ENCODE measurements at regions not wholly inside any gene's neighbourhood (a gene's known extent, or its start where the extent isn't known, plus 50 kb on each side); places are given as distances from the start of the nearest gene placed in this dataset.
"Not testable (repeated sequence)": the region's sequence is repeated elsewhere in the genome, so short reads cannot be mapped to it uniquely, and the experiment has no call there.

- no peak for DNase-seq
- intact Hi-C loops (cut with DNase I): no loop called here
These were observed 135.7 kb upstream of the PITX1 start for GRCh38 chr5:135169753-135170152.

- DNase-seq: peak in 1 of 10 donors; percentile 4
- intact Hi-C loops (cut with DNase I): no loop called here
These were observed 133.6 kb upstream of the PITX1 start for GRCh38 chr5:135167634-135168033.

- peak in 1 of 10 donors; percentile 3 for DNase-seq
- intact Hi-C loops (cut with DNase I): not testable (repeated sequence)
These were observed 131.0 kb upstream of the PITX1 start for GRCh38 chr5:135164873-135165614.

- no peak for DNase-seq
- intact Hi-C loops (cut with DNase I): no loop called here
These were observed 129.9 kb upstream of the PITX1 start for GRCh38 chr5:135163964-135164363.

- intact Hi-C loops (cut with DNase I): no loop called here
- peak in 1 of 10 donors; percentile 55 for DNase-seq
These were observed 129.4 kb upstream of the PITX1 start for GRCh38 chr5:135163391-135163790.

GRCh38 chr5:135162661-135163265 lies 128.7 kb upstream of the PITX1 start:
- intact Hi-C loops (cut with DNase I): no loop called here
- no peak for DNase-seq

GRCh38 chr5:135161221-135161620 lies 127.2 kb upstream of the PITX1 start:
- DNase-seq: no peak
- intact Hi-C loops (cut with DNase I): no loop called here

GRCh38 chr5:135160036-135160675 lies 126.1 kb upstream of the PITX1 start:
- intact Hi-C loops (cut with DNase I): no loop called here
- DNase-seq: no peak

- DNase-seq: no peak
- intact Hi-C loops (cut with DNase I): no loop called here
These were observed 125.6 kb upstream of the PITX1 start for GRCh38 chr5:135159626-135160025.

GRCh38 chr5:135158982-135159381 lies 125.0 kb upstream of the PITX1 start:
- DNase-seq: peak in 1 of 10 donors; percentile 13
- intact Hi-C loops (cut with DNase I): no loop called here

- DNase-seq: no peak
- intact Hi-C loops (cut with DNase I): no loop called here
These were observed 124.3 kb upstream of the PITX1 start for GRCh38 chr5:135158314-135158697.

GRCh38 chr5:135157421-135158313 lies 123.6 kb upstream of the PITX1 start:
- intact Hi-C loops (cut with DNase I): no loop called here

GRCh38 chr5:135156715-135157404 lies 122.8 kb upstream of the PITX1 start:
- peak in 1 of 10 donors; percentile 52 for DNase-seq
- intact Hi-C loops (cut with DNase I): no loop called here

More at GRCh38 chr5:135157421-135158313, 123.6 kb upstream of the PITX1 start:
- DNase-seq: peak in 1 of 10 donors; percentile 2

GRCh38 chr5:135156337-135156714 lies 122.3 kb upstream of the PITX1 start:
- intact Hi-C loops (cut with DNase I): no loop called here
- DNase-seq: peak in 1 of 10 donors; percentile 46

GRCh38 chr5:135155616-135156214 lies 121.7 kb upstream of the PITX1 start:
- peak in 1 of 10 donors; percentile 52 for DNase-seq
- intact Hi-C loops (cut with DNase I): no loop called here

- intact Hi-C loops (cut with DNase I): no loop called here
These were observed 120.9 kb upstream of the PITX1 start for GRCh38 chr5:135154961-135155360.

GRCh38 chr5:135154197-135154596 lies 120.2 kb upstream of the PITX1 start:
- peak in 1 of 10 donors; percentile 42 for DNase-seq
- intact Hi-C loops (cut with DNase I): no loop called here

More at GRCh38 chr5:135154961-135155360, 120.9 kb upstream of the PITX1 start:
- no peak for DNase-seq

- DNase-seq: no peak
- intact Hi-C loops (cut with DNase I): no loop called here
These were observed 119.6 kb upstream of the PITX1 start for GRCh38 chr5:135153661-135154060.

GRCh38 chr5:135153259-135153658 lies 119.2 kb upstream of the PITX1 start:
- no peak for DNase-seq
- intact Hi-C loops (cut with DNase I): no loop called here

- DNase-seq; intact Hi-C loops (cut with DNase I): not testable (repeated sequence)
These were observed 117.6 kb upstream of the PITX1 start for GRCh38 chr5:135151660-135152059.
